NCI-H1417 (cell line): ENCODE measurements at regions not wholly inside any gene's neighbourhood (a gene's known extent, or its start where the extent isn't known, plus 50 kb on each side); places are given as distances from the start of the nearest gene placed in this dataset.
"Not testable (repeated sequence)": the region's sequence is repeated elsewhere in the genome, so short reads cannot be mapped to it uniquely, and the experiment has no call there.

ENCODE experiments used
- DNase-seq, 3 experiments: peaks; one replicate each; lab custom pipeline; 2025; lab: John Stamatoyannopoulos, UW

DNA sequence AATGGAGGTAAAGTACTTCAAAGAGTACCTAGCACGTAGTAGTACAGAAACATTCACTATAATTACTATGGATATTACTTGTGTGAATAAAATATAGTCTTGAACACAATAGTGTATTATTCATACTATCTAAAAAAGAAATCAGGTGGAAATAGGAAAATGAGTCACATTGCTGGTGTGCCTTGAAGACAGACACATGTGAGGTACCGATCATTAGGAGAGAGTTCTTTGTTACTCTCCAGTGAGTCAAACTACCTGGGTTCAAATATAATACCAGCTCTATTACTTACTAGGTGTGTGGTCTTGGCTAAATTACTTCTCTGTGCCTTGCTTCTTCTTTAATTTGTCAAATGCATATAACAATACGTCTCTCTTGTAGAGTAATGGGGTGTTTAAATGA, 50.8 kb upstream of the BEND6 start:
- no peak for DNase-seq

DNA sequence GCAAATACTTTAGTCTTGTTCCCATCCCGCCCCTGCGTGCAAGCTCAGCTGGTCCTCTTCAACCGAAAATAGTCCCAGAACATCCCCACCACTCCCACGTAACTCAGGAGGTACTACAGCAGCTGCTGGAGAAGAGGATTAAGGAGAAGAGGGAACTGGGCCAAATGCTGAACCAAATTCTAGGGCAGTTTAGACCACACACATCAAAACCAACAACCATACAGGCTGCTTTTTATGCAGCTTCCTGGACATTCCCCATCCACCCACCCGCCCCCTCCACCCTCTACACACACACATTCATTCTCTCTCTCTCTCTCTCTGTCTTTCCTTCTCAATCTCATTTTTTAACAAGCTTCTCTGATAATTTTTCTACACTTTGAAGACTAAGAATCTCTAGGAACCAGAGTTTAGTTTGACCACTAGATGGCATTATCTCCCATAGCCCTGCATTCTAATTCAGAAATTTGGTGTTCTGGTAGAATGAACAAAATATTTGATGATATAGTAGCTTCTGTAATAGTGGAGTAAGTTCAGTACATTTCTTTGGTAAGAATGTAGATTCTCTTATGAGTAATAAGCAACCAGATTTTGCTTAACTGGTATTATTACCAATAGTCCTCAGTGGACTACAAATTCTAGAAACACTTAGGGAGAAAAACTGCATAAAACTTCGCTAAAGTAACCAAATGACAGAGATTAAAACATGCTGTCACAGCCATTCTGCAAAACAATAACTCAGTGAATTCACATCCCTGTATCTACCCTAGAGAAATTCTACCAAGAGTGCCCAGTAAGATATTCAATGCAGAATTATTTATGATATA, 52.1 kb upstream of the BEND6 start:
- peak in 2 of 3 experiments; percentile 29 to 45 for DNase-seq

DNA sequence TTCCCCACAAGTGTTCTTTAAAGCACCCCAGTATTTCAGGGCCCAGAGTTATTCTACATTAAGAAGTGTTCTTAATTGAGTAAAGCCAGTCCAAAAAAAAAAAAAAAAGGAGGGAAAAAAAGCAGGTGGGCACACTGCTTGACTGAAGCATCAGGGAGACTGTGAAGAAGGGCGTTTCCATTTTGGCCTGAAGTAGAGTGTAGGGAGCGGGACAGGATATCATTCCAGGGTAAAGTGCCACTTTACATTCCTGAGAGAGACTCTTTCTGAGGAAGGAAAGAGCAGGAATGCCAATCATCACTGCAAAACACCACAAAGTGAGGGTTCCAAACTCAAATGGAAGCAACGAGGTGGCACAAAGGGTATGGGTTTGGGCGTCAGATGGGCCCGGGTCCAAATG, 54.1 kb upstream of the BEND6 start:
- DNase-seq: no peak

DNA sequence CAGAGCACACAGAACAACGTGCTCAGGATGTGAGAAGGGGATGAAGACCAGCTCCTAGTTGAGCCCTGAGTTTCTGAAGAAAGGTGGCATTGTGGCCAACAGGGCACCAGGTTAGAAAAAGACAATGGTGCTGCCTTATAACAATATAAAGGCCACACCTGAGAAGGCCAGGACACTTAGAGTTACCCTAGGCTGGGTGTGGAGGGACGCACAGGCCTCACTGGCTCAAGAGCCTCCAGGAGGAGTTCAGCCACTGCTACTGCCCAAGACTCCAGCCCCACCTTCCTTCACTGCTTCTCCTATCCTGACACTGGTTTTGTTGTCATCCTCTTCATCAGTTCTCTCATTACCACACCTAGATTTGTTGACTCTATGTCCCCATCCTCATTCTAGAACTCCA, 55.2 kb upstream of the BEND6 start:
- no peak for DNase-seq

DNA sequence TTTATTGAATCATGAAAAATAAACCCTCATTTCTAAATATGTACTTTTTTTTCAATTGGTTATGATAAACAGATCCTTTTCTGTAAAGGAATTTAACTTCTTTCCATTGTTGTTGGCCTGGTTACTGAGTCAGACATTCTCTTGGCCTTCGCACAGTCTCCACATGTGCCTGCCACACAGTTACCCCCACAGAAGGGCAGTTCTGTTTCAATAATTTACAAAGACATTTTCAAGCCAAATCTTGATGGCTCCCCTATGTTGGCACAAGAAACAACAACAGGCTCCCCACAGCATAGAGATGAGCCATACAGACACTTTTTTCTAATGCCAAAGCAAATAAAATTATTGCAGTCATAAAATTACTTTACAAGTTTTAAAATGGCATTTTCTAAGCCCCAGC, 55.6 kb upstream of the BEND6 start:
- DNase-seq: no peak

DNA sequence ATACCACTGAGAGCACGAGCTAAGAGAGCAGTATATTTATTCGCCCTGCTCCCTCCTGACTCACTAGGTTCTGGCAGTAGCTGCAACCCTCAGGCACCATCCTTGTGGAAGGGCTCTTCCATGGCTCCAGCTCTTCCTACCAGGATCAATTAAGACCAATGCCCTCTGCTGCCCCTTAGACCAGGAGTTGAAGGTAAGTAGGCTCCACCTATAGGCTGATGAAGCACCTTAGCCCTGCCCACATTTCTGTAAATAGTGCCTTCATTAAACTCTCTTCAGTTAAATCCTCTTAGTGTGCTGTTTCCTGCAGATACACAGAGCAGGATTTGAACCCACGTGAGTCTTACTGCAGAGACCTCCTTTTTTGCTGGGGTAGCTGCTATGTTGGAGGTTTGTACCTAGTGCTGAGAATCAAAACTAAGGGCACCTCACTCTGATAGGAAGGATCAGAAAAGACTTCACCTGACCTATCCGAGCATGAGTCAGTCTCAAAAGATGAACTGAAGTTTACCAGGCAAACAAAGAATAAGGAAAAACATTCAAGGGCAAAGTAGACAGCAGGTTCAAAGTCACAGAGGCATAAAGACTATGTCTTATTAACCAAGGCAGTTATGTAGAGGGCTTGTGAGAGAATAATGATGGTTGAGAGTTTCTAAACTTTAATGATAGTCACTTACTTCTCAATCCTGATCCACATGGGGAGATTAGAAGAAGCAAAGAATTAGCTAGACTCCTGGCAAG, 56.9 kb upstream of the BEND6 start:
- no peak for DNase-seq

DNA sequence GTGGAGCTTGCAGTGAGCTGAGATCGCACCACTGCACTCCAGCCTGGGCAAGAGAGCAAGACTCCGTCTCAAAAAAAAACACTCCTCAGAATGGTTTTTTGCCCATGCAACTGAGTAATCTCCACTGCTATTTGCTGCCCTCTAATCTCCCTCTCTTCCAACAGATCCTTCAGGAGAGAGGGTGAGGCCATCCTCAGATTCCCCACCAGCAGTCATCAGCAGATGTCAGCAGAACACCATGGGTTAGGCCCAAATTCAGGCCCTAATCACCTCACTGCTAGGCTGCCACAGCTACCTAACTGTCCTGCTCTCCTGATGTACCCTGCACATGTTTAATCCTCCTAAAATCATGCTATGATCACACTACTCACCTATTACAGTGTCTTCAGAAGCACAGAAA, 63.2 kb upstream of the BEND6 start:
- DNase-seq: peak in 1 of 3 experiments; percentile 4

DNA sequence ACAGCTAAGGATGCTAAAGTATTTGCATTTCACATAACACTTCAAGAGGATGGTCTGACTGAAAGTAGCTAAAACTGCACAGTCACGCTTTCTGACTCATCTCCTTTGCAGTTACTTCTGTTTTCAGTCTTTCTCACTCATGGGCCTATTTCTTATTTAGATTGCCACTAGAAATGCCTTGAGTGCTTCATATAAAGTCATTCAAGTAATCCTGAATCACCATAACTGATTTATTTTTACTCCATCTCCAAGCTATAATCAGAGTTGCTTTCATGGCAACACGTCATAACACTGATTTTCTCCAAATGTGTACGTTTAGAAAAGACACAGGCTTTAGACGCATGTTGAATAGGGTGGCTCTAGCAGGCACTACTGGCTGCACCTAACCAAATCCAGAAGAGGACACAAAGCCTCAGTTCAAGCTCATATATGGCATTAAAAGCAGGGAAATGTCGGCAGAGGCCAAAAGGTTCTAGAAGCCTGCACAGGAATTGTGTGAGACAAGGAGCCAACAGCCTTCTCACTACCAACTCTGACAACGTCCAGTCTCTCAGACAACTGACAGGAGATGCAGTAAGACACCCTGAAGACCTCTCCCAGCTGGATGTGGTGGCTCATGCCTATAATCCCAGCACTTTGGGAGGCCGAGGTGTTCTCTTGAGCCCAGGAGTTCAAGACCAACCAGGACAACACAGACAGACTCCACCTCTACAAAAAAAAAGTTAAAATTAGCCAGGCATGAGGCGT, 64.1 kb upstream of the BEND6 start:
- DNase-seq: no peak

DNA sequence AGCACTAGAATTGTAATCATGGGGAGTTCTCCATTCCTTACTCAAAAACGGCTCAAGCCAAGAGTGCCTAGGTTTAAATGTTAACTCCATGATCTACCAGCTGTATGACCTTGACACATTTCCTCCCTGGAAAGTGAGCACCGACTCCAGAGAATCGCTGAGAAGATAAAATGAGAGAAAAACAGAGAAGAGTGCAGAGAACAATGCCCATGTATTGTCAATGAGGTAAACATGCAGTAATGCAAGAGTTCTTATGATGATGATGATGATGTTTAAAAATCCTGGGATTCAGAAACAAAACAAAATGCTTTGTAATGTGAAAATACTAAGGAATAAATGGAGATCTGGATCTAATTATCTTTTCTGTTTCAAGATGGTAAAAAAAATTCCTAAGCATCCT, 64.8 kb upstream of the BEND6 start:
- no peak for DNase-seq

DNA sequence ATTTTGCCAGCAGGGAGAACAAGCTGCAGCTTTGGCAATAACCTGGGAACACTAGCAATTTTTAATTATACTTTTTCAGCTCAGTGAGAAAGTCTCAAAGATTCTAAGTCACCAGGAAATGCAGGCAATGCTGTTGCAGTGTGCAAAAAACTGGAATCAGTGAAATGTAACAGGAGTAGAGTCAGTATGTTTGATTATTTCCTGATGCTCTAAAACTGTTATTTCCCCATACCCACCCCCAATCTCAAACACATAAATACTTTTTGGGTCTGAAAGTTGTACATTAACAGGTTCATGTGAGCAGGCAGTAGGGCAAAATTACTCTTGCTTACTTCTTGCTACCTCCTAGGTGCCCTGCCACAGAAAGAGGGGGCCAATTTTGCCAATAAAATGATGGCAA, 65.4 kb upstream of the BEND6 start:
- DNase-seq: no peak

DNA sequence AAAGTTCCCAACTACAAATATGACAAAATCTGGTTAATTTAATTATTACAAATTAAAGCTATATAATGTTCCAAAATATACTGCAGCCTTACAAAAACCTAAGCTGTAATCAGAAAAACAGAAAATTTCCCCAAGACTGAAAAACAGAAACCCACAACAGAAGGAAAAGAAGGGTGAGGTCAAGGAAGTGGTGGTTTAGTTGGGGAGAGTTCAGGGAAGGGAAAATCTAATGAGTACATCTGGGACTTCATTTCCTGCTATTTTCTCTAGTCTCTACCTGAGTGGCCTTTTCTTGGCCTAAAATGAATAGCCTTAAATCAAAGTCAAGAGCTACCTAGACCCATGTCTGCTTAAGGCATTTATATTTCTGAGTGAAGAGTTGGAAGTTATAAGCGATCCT, 66.2 kb upstream of the BEND6 start:
- no peak for DNase-seq

DNA sequence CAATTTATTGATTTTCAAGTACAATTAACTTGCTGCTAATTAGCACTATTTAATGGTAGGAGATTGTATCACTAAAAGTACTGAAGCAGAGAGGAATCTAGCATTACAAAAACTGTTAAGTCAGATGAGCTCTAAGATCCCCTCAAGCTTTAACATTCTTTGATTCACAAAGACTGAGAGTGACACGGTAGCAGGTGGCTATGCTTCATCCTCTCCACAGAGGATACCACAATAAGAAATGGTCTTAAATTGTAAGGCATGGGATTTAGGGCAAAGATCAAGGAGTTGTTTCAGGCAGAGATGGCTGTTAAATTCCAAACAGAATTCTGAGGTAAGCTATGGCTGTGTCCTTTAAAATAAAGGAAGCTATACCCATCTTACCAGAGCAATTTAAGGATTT, 67.8 kb upstream of the BEND6 start:
- no peak for DNase-seq

DNA sequence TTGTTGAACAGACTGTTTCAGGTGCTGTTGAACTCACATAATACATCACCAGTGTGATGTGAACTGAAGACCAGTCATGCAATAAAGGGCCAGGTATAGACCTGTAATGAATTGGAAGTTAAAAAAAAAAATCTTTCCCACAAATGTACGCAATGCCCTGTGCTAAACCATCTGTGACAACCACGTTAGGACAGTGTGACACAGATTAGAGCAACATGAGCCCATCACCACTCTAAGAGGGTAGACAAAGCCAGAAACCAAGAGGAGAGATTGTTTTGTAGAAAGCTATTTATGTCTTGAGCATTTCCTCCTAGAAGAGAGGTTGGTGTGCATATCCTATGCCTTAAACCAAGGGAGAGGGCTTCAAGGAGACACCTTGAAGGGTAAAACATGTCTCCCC, 77.0 kb upstream of the BEND6 start:
- DNase-seq: no peak

DNA sequence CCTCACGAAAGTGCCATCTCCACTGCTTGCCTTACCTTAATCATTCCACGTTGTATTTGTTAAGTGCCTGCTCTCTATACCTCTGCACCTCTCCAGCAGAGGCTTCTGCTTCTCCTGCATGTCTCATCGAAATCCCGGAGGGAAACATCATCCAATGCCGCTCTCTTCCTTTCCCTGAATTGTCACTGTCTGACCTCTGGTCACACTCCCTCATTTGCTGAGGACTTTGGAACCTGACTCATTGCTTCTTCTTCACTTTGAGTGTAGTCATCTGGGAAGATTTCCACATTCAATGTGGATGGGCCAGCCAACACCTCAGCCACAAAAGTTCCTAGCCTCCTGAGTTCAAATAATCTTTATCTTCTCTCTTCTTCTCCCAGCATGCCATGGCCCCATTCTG, 78.9 kb upstream of the BEND6 start:
- no peak for DNase-seq

DNA sequence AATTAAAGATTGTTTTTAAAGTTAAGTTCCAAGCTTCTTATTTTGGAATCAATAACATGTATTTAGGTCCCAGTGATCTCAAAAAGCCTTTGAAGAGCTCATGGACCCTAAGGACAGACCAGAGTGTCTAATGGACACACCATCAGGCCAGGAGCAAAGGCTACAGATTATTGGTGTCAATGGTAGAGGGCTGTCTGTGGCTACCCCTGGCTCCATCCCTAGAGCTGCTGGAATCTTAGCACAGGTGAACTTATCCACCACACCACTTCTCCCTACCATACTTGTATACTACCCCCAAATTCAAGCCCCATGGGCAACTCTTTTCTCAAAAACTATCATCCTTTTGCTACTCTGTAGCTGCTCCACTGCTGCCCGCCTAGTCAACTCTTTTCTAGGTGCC, 79.4 kb upstream of the BEND6 start:
- no peak for DNase-seq

DNA sequence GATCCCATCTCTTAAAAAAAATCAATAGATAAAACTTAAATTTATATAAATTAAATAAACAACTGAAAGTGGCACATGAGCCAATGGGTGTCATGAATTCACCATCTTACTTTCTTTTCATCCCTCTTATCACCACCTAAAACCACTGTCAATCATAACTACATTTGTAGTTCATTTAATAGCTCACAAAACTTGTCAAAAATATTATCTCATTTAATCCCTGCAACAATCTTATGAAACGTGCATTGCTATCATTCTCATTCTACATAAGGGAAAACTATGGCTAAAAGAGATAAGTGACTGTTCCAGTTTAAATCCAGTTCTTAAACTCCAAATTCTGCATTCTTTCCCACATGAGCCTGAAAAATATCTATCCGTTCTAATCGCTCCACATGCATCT, 80.6 kb upstream of the BEND6 start:
- no peak for DNase-seq

DNA sequence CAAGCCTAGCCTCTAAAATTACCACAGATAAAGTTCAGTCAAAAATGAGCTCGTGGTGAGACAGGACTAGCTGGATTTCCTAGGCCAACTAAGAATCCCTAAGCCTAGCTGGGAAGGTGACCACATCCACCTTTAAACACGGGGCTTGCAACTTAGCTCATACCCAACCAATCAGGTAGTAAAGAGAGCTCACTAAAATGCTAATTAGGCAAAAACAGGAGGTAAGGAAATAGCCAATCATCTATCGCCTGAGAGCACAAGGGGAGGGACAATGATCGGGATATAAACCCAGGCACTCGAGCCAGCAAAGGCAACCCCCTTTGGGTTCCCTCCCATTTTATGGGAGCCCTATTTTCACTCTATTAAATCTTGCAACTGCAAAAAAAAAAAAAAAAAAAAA, 84.9 kb upstream of the BEND6 start:
- not testable (repeated sequence) for DNase-seq

DNA sequence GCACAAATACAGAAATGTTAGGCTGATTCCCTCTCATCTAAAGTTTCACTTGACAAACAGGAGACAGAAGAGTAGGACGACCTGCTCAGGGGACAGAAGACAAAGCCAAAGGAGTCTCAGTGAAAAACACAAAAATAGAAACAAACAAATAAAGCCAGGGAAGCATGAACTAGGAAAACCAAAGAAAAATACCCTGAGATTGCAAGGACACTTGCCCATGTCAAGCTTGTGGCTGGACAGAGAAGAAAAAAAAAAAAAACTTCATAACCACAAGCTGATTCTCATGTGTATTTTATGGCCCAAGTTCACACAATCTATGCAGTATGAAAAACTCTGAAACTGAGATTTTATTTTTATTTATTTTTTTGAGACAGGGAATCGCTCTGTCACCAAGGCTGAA, 85.6 kb upstream of the BEND6 start:
- DNase-seq: no peak

DNA sequence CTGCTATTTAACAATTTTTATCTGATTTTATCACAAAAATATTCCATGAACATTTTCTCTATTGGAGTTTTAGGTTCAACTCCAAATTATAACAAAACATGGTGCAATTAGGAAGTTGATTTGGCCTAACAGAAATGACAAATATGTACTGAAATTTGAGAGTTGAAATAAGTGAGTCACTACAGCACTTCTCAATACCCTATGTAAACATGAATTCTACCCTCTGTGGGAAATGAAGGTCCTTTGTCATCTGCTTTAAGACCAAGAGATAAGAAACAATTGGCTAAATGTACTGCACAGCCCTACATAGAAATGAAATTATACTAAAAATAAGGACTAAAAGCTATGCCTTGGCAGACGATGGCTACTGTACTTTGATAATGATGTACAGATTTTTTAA, 86.2 kb upstream of the BEND6 start:
- no peak for DNase-seq

DNA sequence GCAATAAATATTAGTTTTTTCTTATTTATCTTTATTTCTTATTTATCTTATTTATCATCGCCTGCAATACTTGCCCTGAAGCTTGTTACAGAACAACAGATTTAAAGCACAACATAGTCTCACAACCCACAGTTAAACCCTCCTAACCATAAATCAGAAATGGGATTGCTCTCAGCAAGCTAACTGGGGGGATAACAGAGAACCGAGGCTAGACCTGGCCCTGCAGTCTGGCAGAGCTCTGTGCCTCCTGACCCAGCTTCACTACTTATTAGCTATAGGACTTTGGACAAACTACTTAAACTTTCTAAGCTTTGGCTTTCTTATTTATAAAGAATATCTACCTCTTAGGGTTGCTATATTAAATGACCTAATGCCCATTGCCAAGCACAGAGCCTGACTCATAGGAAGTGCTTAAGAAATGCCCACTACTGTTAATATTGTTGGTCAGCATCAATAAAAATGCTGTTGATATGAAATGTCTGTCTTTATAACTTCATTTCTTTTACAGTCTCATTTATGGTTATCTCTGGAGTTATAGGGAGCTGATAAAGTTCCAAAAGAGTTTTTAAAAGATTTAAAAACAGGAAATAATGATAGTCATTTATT, 87.9 kb upstream of the BEND6 start:
- no peak for DNase-seq

DNA sequence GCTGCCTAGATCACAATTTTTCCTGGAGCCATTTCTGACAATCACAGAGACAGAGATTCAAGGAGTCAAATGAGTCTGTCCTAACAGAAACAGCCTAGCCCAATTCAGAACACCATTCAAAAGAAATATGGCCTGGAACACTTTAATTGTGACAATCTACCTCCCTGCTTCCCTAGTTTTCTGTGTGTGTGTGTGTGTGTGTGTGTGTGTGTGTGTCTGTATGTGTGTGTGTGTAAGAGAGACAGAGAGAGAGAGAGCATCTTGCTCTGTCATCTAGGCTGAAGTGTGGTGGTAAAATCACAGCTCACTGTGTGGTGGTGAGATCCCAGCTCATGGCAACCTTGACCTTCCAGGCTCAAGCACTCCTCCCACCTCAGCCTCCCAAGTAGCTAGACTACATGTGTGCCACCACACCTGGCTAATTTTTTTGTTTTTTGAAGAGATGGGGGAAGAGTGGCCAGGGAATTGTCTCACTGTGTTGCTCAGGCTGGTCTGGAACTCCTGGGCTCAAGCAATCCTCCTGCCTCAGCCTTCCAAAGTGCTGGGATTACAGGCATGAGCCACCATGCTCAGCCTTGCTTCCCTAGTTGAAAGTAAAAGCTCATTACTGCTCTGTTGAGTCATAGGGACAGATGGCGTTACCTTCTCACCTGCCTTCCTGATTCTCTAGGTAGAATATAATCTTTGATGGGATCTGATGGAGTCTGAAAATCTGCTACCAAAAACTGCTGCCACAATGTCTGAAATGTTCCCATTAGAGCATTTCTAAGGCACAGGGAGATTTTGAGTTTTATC, 89.6 kb upstream of the BEND6 start:
- no peak for DNase-seq

DNA sequence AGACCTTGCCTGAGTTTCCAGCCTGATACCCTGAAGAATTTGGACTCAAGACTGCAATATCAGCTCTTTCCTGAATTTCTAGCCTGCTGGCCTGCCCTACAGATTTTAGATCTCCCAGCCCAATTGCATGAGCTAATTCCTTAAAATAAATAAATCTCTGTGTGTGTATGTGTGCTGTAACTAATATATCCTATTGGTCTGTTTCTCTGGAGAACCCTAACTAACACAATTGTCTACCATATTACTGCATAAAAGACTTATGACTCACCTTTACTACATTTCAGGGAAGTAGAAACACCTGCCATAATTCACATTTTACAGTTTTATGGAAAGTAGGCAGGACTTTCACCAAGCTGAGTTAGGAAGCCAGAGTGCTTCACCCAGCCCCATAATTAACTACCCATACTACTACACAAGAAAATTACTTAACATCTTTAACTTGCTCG, 90.7 kb upstream of the BEND6 start:
- peak in 2 of 3 experiments; percentile 24 to 48 for DNase-seq
